Fibroblast of skin of back (primary cell): ENCODE measurements at regions not wholly inside any gene's neighbourhood (a gene's known extent, or its start where the extent isn't known, plus 50 kb on each side); places are given as distances from the start of the nearest gene placed in this dataset.
"Not testable (repeated sequence)": the region's sequence is repeated elsewhere in the genome, so short reads cannot be mapped to it uniquely, and the experiment has no call there.

ENCODE experiments used
- DNase-seq: peaks from one replicate; pipeline ENCODE4 v3.0.0-alpha.2; 2013

DNA sequence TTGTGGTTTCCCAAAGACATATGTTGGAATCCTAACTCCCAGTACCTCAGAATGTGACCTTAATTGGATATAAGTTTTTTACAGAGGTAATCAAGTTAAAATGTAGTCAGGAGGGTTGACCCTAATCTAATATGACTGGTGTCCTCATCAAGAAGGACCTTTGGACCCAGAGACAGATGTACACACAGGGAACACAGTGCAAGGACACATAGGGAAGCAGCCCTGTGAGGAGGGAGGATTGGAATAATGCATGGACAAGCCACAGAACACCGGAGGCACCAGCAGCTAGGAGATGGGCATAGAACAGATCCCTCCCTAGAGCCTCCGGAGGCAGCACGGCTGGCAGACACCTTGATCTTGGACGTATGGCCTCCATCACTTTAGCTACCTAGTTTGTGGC lies 119.8 kb upstream of the SPATA31A3 start:
- not testable (repeated sequence) for DNase-seq

GRCh38 chr9:67111733-67112132 lies 119.4 kb upstream of the SPATA31A3 start:
- DNase-seq: not testable (repeated sequence)

GRCh38 chr9:67109859-67110258 lies 117.5 kb upstream of the SPATA31A3 start:
- DNase-seq: not testable (repeated sequence)

DNA sequence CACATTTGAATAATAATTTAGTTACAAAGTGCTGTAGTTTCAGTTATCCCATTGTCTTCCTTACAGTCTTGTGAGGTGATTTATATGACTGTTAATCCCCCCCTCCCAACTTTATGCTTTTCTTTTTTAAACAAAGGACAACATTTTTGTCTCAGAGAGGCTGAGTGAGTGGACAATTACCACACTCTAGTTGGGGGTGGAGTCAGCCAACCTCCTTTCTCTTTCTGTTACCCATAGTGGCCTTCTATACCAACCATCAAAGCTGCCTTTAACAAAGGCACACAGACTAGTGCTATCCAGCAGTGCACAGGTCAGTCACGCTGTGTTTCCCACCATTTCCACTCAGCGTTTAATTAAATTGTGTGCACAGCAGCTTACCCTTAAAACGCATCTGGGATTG lies 114.3 kb upstream of the SPATA31A3 start:
- not testable (repeated sequence) for DNase-seq

DNA sequence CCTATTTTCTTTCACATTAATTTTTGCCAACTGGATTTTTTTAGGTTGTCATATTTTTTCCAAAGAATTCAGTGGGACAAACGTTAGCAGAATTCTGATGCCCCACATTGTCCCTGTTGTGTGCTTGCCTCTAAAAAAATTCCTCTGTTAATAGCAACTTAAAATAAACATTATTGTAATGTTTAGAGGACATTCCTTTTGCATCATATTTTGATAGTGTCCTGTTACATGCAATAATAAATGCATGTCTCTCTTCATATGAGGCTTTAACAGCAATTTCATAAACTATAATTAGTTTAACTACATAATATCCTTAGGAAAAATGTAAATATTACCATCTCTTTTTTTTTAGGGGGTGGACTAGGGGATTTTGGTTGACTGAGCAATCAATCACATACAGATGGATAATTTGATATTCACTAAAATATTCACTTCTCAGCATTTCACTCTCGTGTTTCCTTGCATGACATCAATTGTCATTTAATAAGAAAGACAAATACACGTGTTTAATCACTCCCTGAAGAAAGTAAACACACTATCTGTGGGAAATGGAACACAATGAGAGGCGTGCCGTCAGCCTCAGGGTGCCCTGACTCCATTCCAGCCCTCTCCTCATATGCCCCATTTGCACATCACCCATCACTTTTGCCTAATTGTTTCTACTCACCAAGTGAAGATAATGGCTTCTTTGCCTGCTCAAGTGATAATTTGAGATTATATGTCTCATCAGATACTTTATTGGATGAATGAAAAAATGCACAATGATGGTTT lies 110.3 kb upstream of the SPATA31A3 start:
- not testable (repeated sequence) for DNase-seq

DNA sequence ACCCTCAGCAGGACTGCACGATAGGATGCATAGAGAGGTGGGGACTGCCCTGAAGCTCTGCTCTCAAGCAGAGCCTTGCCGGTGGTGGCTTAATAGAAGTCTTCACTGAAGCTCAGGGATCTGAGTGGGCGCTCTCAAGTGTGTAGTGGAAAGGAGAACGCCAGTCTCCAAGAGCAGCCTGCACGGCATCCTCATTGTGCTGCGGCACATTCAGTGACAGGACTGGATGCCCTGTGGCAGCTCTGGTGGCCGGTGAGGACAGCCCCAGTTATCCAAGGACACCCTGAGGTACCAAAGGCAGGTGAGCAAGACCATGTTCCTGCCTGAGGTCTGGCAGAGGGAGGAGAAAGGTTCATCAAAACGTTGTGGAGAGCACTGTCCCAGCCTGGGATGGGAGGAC lies 98.8 kb upstream of the SPATA31A3 start:
- not testable (repeated sequence) for DNase-seq

GRCh38 chr9:67086862-67087261 lies 94.5 kb upstream of the SPATA31A3 start:
- DNase-seq: not testable (repeated sequence)

DNA sequence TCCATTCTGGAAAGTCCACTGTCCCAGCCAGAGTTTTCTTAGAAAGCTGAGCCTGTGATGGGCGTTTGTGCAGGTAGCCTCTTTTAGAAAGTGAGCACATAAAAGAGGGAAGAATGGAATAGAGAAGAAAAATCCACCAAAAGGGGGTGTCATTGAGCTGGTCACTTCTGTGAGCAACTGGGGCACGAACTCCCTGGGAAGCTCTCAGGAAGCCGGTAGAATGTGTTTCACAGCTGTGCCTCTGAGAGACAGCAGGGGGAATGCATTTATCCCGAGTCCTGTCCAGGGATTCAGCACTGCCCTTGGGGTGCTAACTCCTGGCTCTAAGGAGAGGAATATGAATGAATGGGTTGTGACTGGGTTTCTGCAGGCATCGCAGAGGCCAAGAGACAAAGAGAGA lies 73.8 kb upstream of the SPATA31A3 start:
- DNase-seq: not testable (repeated sequence)

- DNase-seq: peak; percentile 11
Observed at GRCh38 chr9:67058898-67059715, 66.8 kb upstream of the SPATA31A3 start.
